ENCODE measurements at regions not wholly inside any gene's neighbourhood (a gene's known extent, or its start where the extent isn't known, plus 50 kb on each side); places are given as distances from the start of the nearest gene placed in this dataset.

DNA sequence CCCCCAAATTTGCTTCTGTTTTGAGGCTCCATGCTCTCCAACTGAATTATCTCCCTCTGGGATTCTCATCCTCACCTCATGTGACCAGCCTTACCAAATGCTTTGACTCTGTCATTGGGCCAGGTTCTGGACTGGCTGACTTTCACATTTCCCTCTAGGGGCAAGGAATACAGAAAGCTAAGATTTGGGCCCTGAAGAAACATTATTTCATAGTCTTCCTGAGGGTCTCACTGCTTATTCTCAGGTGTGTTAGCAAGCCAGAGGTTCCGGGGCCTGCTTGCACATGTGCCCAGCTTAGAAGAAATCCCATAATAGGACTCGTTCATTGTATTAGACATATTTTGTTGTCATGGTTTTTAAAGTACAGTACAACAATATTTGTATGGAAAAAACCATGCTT is 62.6 kb upstream of the TEX13D start:
- TF ChIP-seq, protein P1, sequence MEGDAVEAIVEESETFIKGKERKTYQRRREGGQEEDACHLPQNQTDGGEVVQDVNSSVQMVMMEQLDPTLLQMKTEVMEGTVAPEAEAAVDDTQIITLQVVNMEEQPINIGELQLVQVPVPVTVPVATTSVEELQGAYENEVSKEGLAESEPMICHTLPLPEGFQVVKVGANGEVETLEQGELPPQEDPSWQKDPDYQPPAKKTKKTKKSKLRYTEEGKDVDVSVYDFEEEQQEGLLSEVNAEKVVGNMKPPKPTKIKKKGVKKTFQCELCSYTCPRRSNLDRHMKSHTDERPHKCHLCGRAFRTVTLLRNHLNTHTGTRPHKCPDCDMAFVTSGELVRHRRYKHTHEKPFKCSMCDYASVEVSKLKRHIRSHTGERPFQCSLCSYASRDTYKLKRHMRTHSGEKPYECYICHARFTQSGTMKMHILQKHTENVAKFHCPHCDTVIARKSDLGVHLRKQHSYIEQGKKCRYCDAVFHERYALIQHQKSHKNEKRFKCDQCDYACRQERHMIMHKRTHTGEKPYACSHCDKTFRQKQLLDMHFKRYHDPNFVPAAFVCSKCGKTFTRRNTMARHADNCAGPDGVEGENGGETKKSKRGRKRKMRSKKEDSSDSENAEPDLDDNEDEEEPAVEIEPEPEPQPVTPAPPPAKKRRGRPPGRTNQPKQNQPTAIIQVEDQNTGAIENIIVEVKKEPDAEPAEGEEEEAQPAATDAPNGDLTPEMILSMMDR (IDR thresholded peaks at IDR 0.05; ENCODE audit: borderline replicate concordance, extremely low read depth, low read length, poor library complexity, severe bottlenecking): no peak
- no peak for TF ChIP-seq EZH2 (IDR thresholded peaks at IDR 0.05; ENCODE audit: borderline replicate concordance, low read depth, low read length, severe bottlenecking)
